ENCODE measurements at regions not wholly inside any gene's neighbourhood (a gene's known extent, or its start where the extent isn't known, plus 50 kb on each side); places are given as distances from the start of the nearest gene placed in this dataset.

- H4K20me1 ChIP-seq (ENCODE audit: control insufficient read depth, extremely low read depth, insufficient read depth, low read length): no peaks in the 10 kb centered on the region
- DNase-seq (ENCODE audit: low read depth, low spot score): no peak
- no peak overlapping the region for H3K9ac ChIP-seq (ENCODE audit: control insufficient read depth, extremely low read depth, insufficient read depth, low read length)
- no peak overlapping the region for H2AFZ ChIP-seq (ENCODE audit: control insufficient read depth, low read length)
- dilution Hi-C loops (cut with MboI; ENCODE audit: extremely low pct_ligation_motif_present, low sequenced_read_pairs): no loop called here
- H3K4me2 ChIP-seq (ENCODE audit: control insufficient read depth, extremely low read depth, insufficient read depth, low read depth, low read length): no peak overlapping the region
- no peaks in the 10 kb centered on the region for H3K9me1 ChIP-seq (ENCODE audit: control insufficient read depth, extremely low read depth, insufficient read depth, low read length)
- H3K79me2 ChIP-seq (ENCODE audit: control insufficient read depth, insufficient read depth, low read length): no peaks in the 10 kb centered on the region
- no peaks in the 10 kb centered on the region for H3K9me3 ChIP-seq (ENCODE audit: control insufficient read depth, low read depth, low read length)
- no peaks in the 10 kb centered on the region for H3K4me1 ChIP-seq (ENCODE audit: control insufficient read depth, extremely low read depth, insufficient read depth, low read length)
- FAIRE-seq: no peak
- no peak overlapping the region for H3K4me3 ChIP-seq (ENCODE audit: control insufficient read depth in 2 of 3, extremely low read depth in 1 of 3, insufficient read depth in 2 of 3, low read depth in 1 of 3, low read length in 3 of 3)
- no peaks in the 10 kb centered on the region for H3K27me3 ChIP-seq (ENCODE audit: control insufficient read depth, extremely low read depth, insufficient read depth, low read length)
- no peak overlapping the region for H3K27ac ChIP-seq (ENCODE audit: control insufficient read depth, insufficient read depth, low read length)
- no peaks in the 10 kb centered on the region for H3K36me3 ChIP-seq (ENCODE audit: control insufficient read depth in 2 of 2, extremely low read depth in 1 of 2, insufficient read depth in 2 of 2, low read length in 2 of 2)
- TF ChIP-seq CTCF (optimal IDR thresholded peaks at IDR 0.05 in 1 of 3, IDR thresholded peaks at IDR 0.05 in 1 of 3, conservative IDR thresholded peaks at IDR 0.05 in 1 of 3; ENCODE audit: extremely low read depth in 1 of 3, insufficient read depth in 2 of 3, low read length in 3 of 3) (peak; percentile 36 to 55 (median 41)), EZH2 (IDR thresholded peaks at IDR 0.05; ENCODE audit: low read length) (no peak)
Observed at GRCh38 chr17:52297230-52298010, 138.9 kb upstream of the CA10 start.

GRCh38 chr17:52294301-52294700 lies 135.8 kb upstream of the CA10 start:
- H3K9me1 ChIP-seq (ENCODE audit: control insufficient read depth, extremely low read depth, insufficient read depth, low read length): no peaks in the 10 kb centered on the region
- H3K9me3 ChIP-seq (ENCODE audit: control insufficient read depth, low read depth, low read length): no peaks in the 10 kb centered on the region
- no peaks in the 10 kb centered on the region for H3K79me2 ChIP-seq (ENCODE audit: control insufficient read depth, insufficient read depth, low read length)
- no peaks in the 10 kb centered on the region for H3K36me3 ChIP-seq (ENCODE audit: control insufficient read depth in 2 of 2, extremely low read depth in 1 of 2, insufficient read depth in 2 of 2, low read length in 2 of 2)
- H3K4me2 ChIP-seq (ENCODE audit: control insufficient read depth, extremely low read depth, insufficient read depth, low read depth, low read length): no peak overlapping the region
- H3K4me1 ChIP-seq (ENCODE audit: control insufficient read depth, extremely low read depth, insufficient read depth, low read length): no peaks in the 10 kb centered on the region
- FAIRE-seq (no peak), DNase-seq (ENCODE audit: low read depth, low spot score) (no peak)
- H3K9ac ChIP-seq (ENCODE audit: control insufficient read depth, extremely low read depth, insufficient read depth, low read length): no peak overlapping the region
- no peak overlapping the region for H3K4me3 ChIP-seq (ENCODE audit: control insufficient read depth in 2 of 3, extremely low read depth in 1 of 3, insufficient read depth in 2 of 3, low read depth in 1 of 3, low read length in 3 of 3)
- H2AFZ ChIP-seq (ENCODE audit: control insufficient read depth, low read length): no peak overlapping the region
- no peaks in the 10 kb centered on the region for H4K20me1 ChIP-seq (ENCODE audit: control insufficient read depth, extremely low read depth, insufficient read depth, low read length)
- no peak overlapping the region for H3K27ac ChIP-seq (ENCODE audit: control insufficient read depth, insufficient read depth, low read length)
- H3K27me3 ChIP-seq (ENCODE audit: control insufficient read depth, extremely low read depth, insufficient read depth, low read length): no peaks in the 10 kb centered on the region
- no peak for TF ChIP-seq CTCF (optimal IDR thresholded peaks at IDR 0.05 in 1 of 3, IDR thresholded peaks at IDR 0.05 in 1 of 3, conservative IDR thresholded peaks at IDR 0.05 in 1 of 3; ENCODE audit: extremely low read depth in 1 of 3, insufficient read depth in 2 of 3, low read length in 3 of 3)
- no peak for TF ChIP-seq EZH2 (IDR thresholded peaks at IDR 0.05; ENCODE audit: low read length)
- dilution Hi-C loops (cut with MboI; ENCODE audit: extremely low pct_ligation_motif_present, low sequenced_read_pairs): no loop called here
